ENCODE measurements at regions not wholly inside any gene's neighbourhood (a gene's known extent, or its start where the extent isn't known, plus 50 kb on each side); places are given as distances from the start of the nearest gene placed in this dataset.

GRCh38 chr7:144936314-144936713 lies 100.5 kb upstream of the TPK1 start:
- H2AFZ ChIP-seq (ENCODE audit: control insufficient read depth, low read length): no peak overlapping the region
- H3K9me3 ChIP-seq (ENCODE audit: control insufficient read depth, low read depth, low read length): no peaks in the 10 kb centered on the region
- no peaks in the 10 kb centered on the region for H3K36me3 ChIP-seq (ENCODE audit: control insufficient read depth in 2 of 2, extremely low read depth in 1 of 2, insufficient read depth in 2 of 2, low read length in 2 of 2)
- H3K79me2 ChIP-seq (ENCODE audit: control insufficient read depth, insufficient read depth, low read length): no peaks in the 10 kb centered on the region
- FAIRE-seq: no peak
- dilution Hi-C loops (cut with MboI; ENCODE audit: extremely low pct_ligation_motif_present, low sequenced_read_pairs): no loop called here
- H3K9ac ChIP-seq (ENCODE audit: control insufficient read depth, extremely low read depth, insufficient read depth, low read length): no peak overlapping the region
- no peak overlapping the region for H3K4me3 ChIP-seq (ENCODE audit: control insufficient read depth in 2 of 3, extremely low read depth in 1 of 3, insufficient read depth in 2 of 3, low read depth in 1 of 3, low read length in 3 of 3)
- H3K4me1 ChIP-seq (ENCODE audit: control insufficient read depth, extremely low read depth, insufficient read depth, low read length): no peaks in the 10 kb centered on the region
- H4K20me1 ChIP-seq (ENCODE audit: control insufficient read depth, extremely low read depth, insufficient read depth, low read length): no peaks in the 10 kb centered on the region
- H3K27me3 ChIP-seq (ENCODE audit: control insufficient read depth, extremely low read depth, insufficient read depth, low read length): no peaks in the 10 kb centered on the region
- H3K27ac ChIP-seq (ENCODE audit: control insufficient read depth, insufficient read depth, low read length): no peak overlapping the region
- H3K9me1 ChIP-seq (ENCODE audit: control insufficient read depth, extremely low read depth, insufficient read depth, low read length): no peaks in the 10 kb centered on the region
- no peak for DNase-seq (ENCODE audit: low read depth, low spot score)
- TF ChIP-seq EZH2 (IDR thresholded peaks at IDR 0.05; ENCODE audit: low read length): no peak
- no peak for TF ChIP-seq CTCF (optimal IDR thresholded peaks at IDR 0.05 in 1 of 3, IDR thresholded peaks at IDR 0.05 in 1 of 3, conservative IDR thresholded peaks at IDR 0.05 in 1 of 3; ENCODE audit: extremely low read depth in 1 of 3, insufficient read depth in 2 of 3, low read length in 3 of 3)
- H3K4me2 ChIP-seq (ENCODE audit: control insufficient read depth, extremely low read depth, insufficient read depth, low read depth, low read length): no peak overlapping the region

GRCh38 chr7:144910411-144910810 lies 74.6 kb upstream of the TPK1 start:
- Histone ChIP-seq H3K36me3 (ENCODE audit: control insufficient read depth in 2 of 2, extremely low read depth in 1 of 2, insufficient read depth in 2 of 2, low read length in 2 of 2) (no peaks in the 10 kb centered on the region), H3K4me2 (ENCODE audit: control insufficient read depth, extremely low read depth, insufficient read depth, low read depth, low read length) (no peak overlapping the region), H4K20me1 (ENCODE audit: control insufficient read depth, extremely low read depth, insufficient read depth, low read length) (no peaks in the 10 kb centered on the region), H3K9me3 (ENCODE audit: control insufficient read depth, low read depth, low read length) (no peaks in the 10 kb centered on the region), H2AFZ (ENCODE audit: control insufficient read depth, low read length) (no peak overlapping the region), H3K4me1 (ENCODE audit: control insufficient read depth, extremely low read depth, insufficient read depth, low read length) (no peaks in the 10 kb centered on the region), H3K9ac (ENCODE audit: control insufficient read depth, extremely low read depth, insufficient read depth, low read length) (no peak overlapping the region), H3K79me2 (ENCODE audit: control insufficient read depth, insufficient read depth, low read length) (no peaks in the 10 kb centered on the region), H3K9me1 (ENCODE audit: control insufficient read depth, extremely low read depth, insufficient read depth, low read length) (no peaks in the 10 kb centered on the region), H3K27ac (ENCODE audit: control insufficient read depth, insufficient read depth, low read length) (no peak overlapping the region), H3K4me3 (ENCODE audit: control insufficient read depth in 2 of 3, extremely low read depth in 1 of 3, insufficient read depth in 2 of 3, low read depth in 1 of 3, low read length in 3 of 3) (no peak overlapping the region), H3K27me3 (ENCODE audit: control insufficient read depth, extremely low read depth, insufficient read depth, low read length) (no peaks in the 10 kb centered on the region)
- TF ChIP-seq EZH2 (IDR thresholded peaks at IDR 0.05; ENCODE audit: low read length): no peak
- no peak for TF ChIP-seq CTCF (optimal IDR thresholded peaks at IDR 0.05 in 1 of 3, IDR thresholded peaks at IDR 0.05 in 1 of 3, conservative IDR thresholded peaks at IDR 0.05 in 1 of 3; ENCODE audit: extremely low read depth in 1 of 3, insufficient read depth in 2 of 3, low read length in 3 of 3)
- FAIRE-seq: no peak
- dilution Hi-C loops (cut with MboI; ENCODE audit: extremely low pct_ligation_motif_present, low sequenced_read_pairs): no loop called here
- no peak for DNase-seq (ENCODE audit: low read depth, low spot score)

Data from keratinocyte (primary cell).